Choroid plexus epithelial cell (primary cell): ENCODE measurements at regions not wholly inside any gene's neighbourhood (a gene's known extent, or its start where the extent isn't known, plus 50 kb on each side); places are given as distances from the start of the nearest gene placed in this dataset.
A peak's percentile ranks its signal among the peaks of the same experiment; 100 is the strongest.

Experiments used
- DNase-seq: peaks from one replicate; pipeline ENCODE4 v3.0.0-alpha.2; 2010; ENCODE audit warnings: low read depth
- H3K4me3 ChIP-seq: 2 replicates; pipeline ENCODE4 v1.5.1; 2011; ENCODE audit warnings: low read depth, mild to moderate bottlenecking, control low read depth, low read length, moderate library complexity
- CTCF ChIP-seq: conservative IDR thresholded peaks from 2 replicates; pipeline ENCODE4 v1.5.1; 2011; ENCODE audit warnings: low read depth, mild to moderate bottlenecking, control low read depth, inconsistent platforms, low read length, moderate library complexity

GRCh38 chr13:59261928-59262488 lies 901.7 kb downstream of the DIAPH3 start:
- H3K4me3 ChIP-seq = no peak overlapping the region
- TF ChIP-seq CTCF = peak; percentile 72
- peak; percentile 58 for DNase-seq

- DNase-seq = no peak
- no peak overlapping the region for H3K4me3 ChIP-seq
- no peak for TF ChIP-seq CTCF
Observed at GRCh38 chr13:59263531-59263930, 900.2 kb downstream of the DIAPH3 start.

- H3K4me3 ChIP-seq = no peak overlapping the region
- DNase-seq = peak; percentile 24
- TF ChIP-seq CTCF = no peak
Observed at GRCh38 chr13:59266478-59267063, 897.2 kb downstream of the DIAPH3 start.

GRCh38 chr13:59269476-59269875 lies 894.3 kb downstream of the DIAPH3 start:
- H3K4me3 ChIP-seq = no peak overlapping the region
- peak; percentile 80 for DNase-seq
- no peak for TF ChIP-seq CTCF

GRCh38 chr13:59270327-59270726 lies 893.4 kb downstream of the DIAPH3 start:
- H3K4me3 ChIP-seq = no peak overlapping the region
- no peak for TF ChIP-seq CTCF
- DNase-seq = no peak

- no peak for TF ChIP-seq CTCF
- no peak for DNase-seq
Observed at GRCh38 chr13:59274958-59275727, 888.6 kb downstream of the DIAPH3 start.

More at GRCh38 chr13:59274958-59275727, 888.6 kb downstream of the DIAPH3 start:
- no peak overlapping the region for H3K4me3 ChIP-seq
